Fibroblast of mammary gland (primary cell): ENCODE measurements at regions not wholly inside any gene's neighbourhood (a gene's known extent, or its start where the extent isn't known, plus 50 kb on each side); places are given as distances from the start of the nearest gene placed in this dataset.

Experiments
- DNase-seq: peaks from one replicate; pipeline ENCODE4 v3.0.0-alpha.2; 2010; ENCODE audit warnings: low read depth
- H3K4me3 ChIP-seq: 2 replicates; pipeline ENCODE4 v1.5.1; 2011; ENCODE audit warnings: low read depth, mild to moderate bottlenecking, low read length, moderate library complexity; ENCODE audit not compliant: control insufficient read depth
- CTCF ChIP-seq: conservative IDR thresholded peaks from 2 replicates; pipeline ENCODE4 v1.5.1; 2011; ENCODE audit warnings: low read depth, low read length, inconsistent platforms; ENCODE audit not compliant: control insufficient read depth, insufficient read depth

GRCh38 chr6:2566048-2566447 lies 184.7 kb downstream of the MYLK4 start:
- DNase-seq: no peak
- no peak for TF ChIP-seq CTCF

GRCh38 chr6:2565499-2565898 lies 185.2 kb downstream of the MYLK4 start:
- H3K4me3 ChIP-seq: no peak overlapping the region

More at GRCh38 chr6:2566048-2566447, 184.7 kb downstream of the MYLK4 start:
- no peak overlapping the region for H3K4me3 ChIP-seq

GRCh38 chr6:2563635-2564034 lies 187.1 kb downstream of the MYLK4 start:
- no peak overlapping the region for H3K4me3 ChIP-seq
- no peak for TF ChIP-seq CTCF
- no peak for DNase-seq

More at GRCh38 chr6:2565499-2565898, 185.2 kb downstream of the MYLK4 start:
- no peak for DNase-seq
- no peak for TF ChIP-seq CTCF

GRCh38 chr6:2562721-2563451 lies 187.8 kb downstream of the MYLK4 start:
- TF ChIP-seq CTCF: no peak
- no peak overlapping the region for H3K4me3 ChIP-seq
- DNase-seq: no peak

- no peak for TF ChIP-seq CTCF
- DNase-seq: no peak
- H3K4me3 ChIP-seq: no peak overlapping the region
Observed at GRCh38 chr6:2560917-2561698, 189.6 kb downstream of the MYLK4 start.

GRCh38 chr6:2560140-2560818 lies 190.4 kb downstream of the MYLK4 start:
- no peak overlapping the region for H3K4me3 ChIP-seq
- no peak for DNase-seq
- TF ChIP-seq CTCF: no peak
